Vagina (tissue), 2 donors: ENCODE measurements at regions not wholly inside any gene's neighbourhood (a gene's known extent, or its start where the extent isn't known, plus 50 kb on each side); places are given as distances from the start of the nearest gene placed in this dataset.

ENCODE experiments used
- DNase-seq, 2 donors: peaks; one replicate each; pipeline ENCODE4 v3.0.0-alpha.2; 2017; ENCODE audit errors: extremely low spot score in 2 of 2
- H3K27ac ChIP-seq: fragments of 200-600 bp; sonication (generic); one replicate; pipeline ENCODE4 v1.5.1; 2019
- H3K27me3 ChIP-seq: fragments of 200-600 bp; sonication (generic); one replicate; pipeline ENCODE4 v1.5.1; 2019
- H3K36me3 ChIP-seq, 2 donors: fragments of 200-600 bp; sonication (generic); one replicate each; pipeline ENCODE4 v1.5.1; 2017 to 2019
- H3K4me1 ChIP-seq: fragments of 200-600 bp; sonication (generic); one replicate; pipeline ENCODE4 v1.5.1; 2019
- H3K4me3 ChIP-seq, 2 donors: fragments of 200-600 bp; sonication (generic); 1 replicate in 1 of 2; 2 replicates in 1 of 2; pipeline ENCODE4 v1.5.1; 2016 to 2019
- H3K9me3 ChIP-seq: fragments of 200-600 bp; sonication (generic); one replicate; pipeline ENCODE4 v1.5.1; 2019
- POLR2A ChIP-seq, 2 donors: fragments of 450-650 bp; IDR thresholded peaks; one replicate each; pipeline ENCODE4 v1.6.1; 2017; ENCODE audit warnings: antibody characterized with exemption in 2 of 2, mild to moderate bottlenecking in 2 of 2, moderate library complexity in 2 of 2
- POLR2AphosphoS5 ChIP-seq, 2 donors: sonication (generic); formaldehyde crosslinking; IDR thresholded peaks; one replicate each; pipeline ENCODE4 v1.9.0; 2017; ENCODE audit warnings: antibody characterized with exemption in 2 of 2, mild to moderate bottlenecking in 2 of 2, low read depth in 1 of 2; ENCODE audit not compliant: insufficient read depth in 1 of 2
- intact Hi-C: fragments of 100-400 bp; cut with DNase I; formaldehyde crosslinking; loops from one replicate; pipeline ENCODE4 v1.15.1; 2023
- TF ChIP-seq, protein P1 (sequence below), 3 experiments: fragments of 450-650 bp in 2 of 3; fragments of 200-600 bp in 1 of 3; sonication (generic) in 1 of 3; IDR thresholded peaks; one replicate each; pipeline ENCODE4 v1.5.1; 2017 to 2019; ENCODE audit warnings: antibody characterized with exemption in 3 of 3, mild to moderate bottlenecking in 2 of 3, moderate library complexity in 2 of 3

GRCh38 chr13:106701771-106702341, 133.9 kb upstream of the ARGLU1 start:
- TF ChIP-seq, protein P1, sequence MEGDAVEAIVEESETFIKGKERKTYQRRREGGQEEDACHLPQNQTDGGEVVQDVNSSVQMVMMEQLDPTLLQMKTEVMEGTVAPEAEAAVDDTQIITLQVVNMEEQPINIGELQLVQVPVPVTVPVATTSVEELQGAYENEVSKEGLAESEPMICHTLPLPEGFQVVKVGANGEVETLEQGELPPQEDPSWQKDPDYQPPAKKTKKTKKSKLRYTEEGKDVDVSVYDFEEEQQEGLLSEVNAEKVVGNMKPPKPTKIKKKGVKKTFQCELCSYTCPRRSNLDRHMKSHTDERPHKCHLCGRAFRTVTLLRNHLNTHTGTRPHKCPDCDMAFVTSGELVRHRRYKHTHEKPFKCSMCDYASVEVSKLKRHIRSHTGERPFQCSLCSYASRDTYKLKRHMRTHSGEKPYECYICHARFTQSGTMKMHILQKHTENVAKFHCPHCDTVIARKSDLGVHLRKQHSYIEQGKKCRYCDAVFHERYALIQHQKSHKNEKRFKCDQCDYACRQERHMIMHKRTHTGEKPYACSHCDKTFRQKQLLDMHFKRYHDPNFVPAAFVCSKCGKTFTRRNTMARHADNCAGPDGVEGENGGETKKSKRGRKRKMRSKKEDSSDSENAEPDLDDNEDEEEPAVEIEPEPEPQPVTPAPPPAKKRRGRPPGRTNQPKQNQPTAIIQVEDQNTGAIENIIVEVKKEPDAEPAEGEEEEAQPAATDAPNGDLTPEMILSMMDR (IDR thresholded peaks at IDR 0.05), result no peak
- TF ChIP-seq POLR2AphosphoS5 (IDR thresholded peaks at IDR 0.05; ENCODE audit: insufficient read depth in 1 of 2, low read depth in 1 of 2) (no peak), POLR2A (IDR thresholded peaks at IDR 0.05) (no peak)
- no peak for DNase-seq
- Histone ChIP-seq H3K4me3 (no peak overlapping the region), H3K4me1 (peaks cover 5% of the 10 kb centered on the region), H3K27ac (no peak overlapping the region), H3K27me3 (no peaks in the 10 kb centered on the region), H3K9me3 (no peaks in the 10 kb centered on the region), H3K36me3 (no peaks in the 10 kb centered on the region)
- intact Hi-C loops, result no loop called here

DNA sequence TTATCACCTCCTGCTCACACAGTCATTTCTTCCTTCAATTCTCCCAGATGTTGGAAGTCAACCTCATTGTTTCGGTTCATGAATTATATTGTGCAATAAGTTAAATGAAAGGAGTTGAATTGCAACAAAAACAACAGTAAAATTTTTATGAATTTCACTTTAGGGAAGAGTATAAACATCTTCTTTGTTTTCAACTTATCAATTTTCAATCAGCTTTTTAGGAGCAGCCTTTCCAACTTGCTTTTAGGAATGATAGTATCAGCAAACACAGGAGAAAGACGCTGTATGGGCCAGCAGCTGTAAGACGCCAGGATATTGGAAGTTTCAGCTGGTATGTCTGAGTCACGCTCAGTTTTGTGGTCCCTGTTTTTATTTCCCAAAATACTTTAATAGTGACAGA, 132.5 kb upstream of the ARGLU1 start:
- Histone ChIP-seq H3K4me1 (peaks cover 5% of the 10 kb centered on the region), H3K27me3 (no peaks in the 10 kb centered on the region), H3K9me3 (no peaks in the 10 kb centered on the region), H3K27ac (no peak overlapping the region), H3K36me3 (no peaks in the 10 kb centered on the region), H3K4me3 (no peak overlapping the region)
- intact Hi-C loops, result no loop called here
- no peak for DNase-seq
- TF ChIP-seq POLR2A (IDR thresholded peaks at IDR 0.05) (no peak), POLR2AphosphoS5 (IDR thresholded peaks at IDR 0.05; ENCODE audit: insufficient read depth in 1 of 2, low read depth in 1 of 2) (no peak)
- TF ChIP-seq, protein P1 (IDR thresholded peaks at IDR 0.05), result no peak

GRCh38 chr13:106700007-106700406, 132.1 kb upstream of the ARGLU1 start:
- H3K4me3 ChIP-seq, result no peak overlapping the region
- H3K27me3 ChIP-seq, result no peaks in the 10 kb centered on the region
- DNase-seq, result no peak
- peaks cover 5% of the 10 kb centered on the region for H3K4me1 ChIP-seq
- no peaks in the 10 kb centered on the region for H3K36me3 ChIP-seq
- no peaks in the 10 kb centered on the region for H3K9me3 ChIP-seq
- intact Hi-C loops, result no loop called here
- TF ChIP-seq, protein P1 (IDR thresholded peaks at IDR 0.05), result no peak
- TF ChIP-seq POLR2A (IDR thresholded peaks at IDR 0.05), result no peak
- TF ChIP-seq POLR2AphosphoS5 (IDR thresholded peaks at IDR 0.05; ENCODE audit: insufficient read depth in 1 of 2, low read depth in 1 of 2), result no peak
- H3K27ac ChIP-seq, result no peak overlapping the region

- Histone ChIP-seq H3K9me3 (no peaks in the 10 kb centered on the region), H3K27ac (no peak overlapping the region), H3K36me3 (no peaks in the 10 kb centered on the region), H3K4me3 (no peak overlapping the region), H3K4me1 (peaks cover 5% of the 10 kb centered on the region), H3K27me3 (no peaks in the 10 kb centered on the region)
- no peak for DNase-seq
- intact Hi-C loops, result no loop called here
- TF ChIP-seq POLR2A (IDR thresholded peaks at IDR 0.05) (no peak), POLR2AphosphoS5 (IDR thresholded peaks at IDR 0.05; ENCODE audit: insufficient read depth in 1 of 2, low read depth in 1 of 2) (no peak)
These were observed 131.4 kb upstream of the ARGLU1 start for GRCh38 chr13:106699311-106699710.

GRCh38 chr13:106696719-106697118, 128.8 kb upstream of the ARGLU1 start:
- intact Hi-C loops, result no loop called here
- H3K27ac ChIP-seq, result no peak overlapping the region
- H3K27me3 ChIP-seq, result no peaks in the 10 kb centered on the region
- H3K9me3 ChIP-seq, result no peaks in the 10 kb centered on the region
- no peak for DNase-seq
- H3K4me3 ChIP-seq, result no peak overlapping the region
- TF ChIP-seq, protein P1 (IDR thresholded peaks at IDR 0.05), result no peak
- TF ChIP-seq POLR2AphosphoS5 (IDR thresholded peaks at IDR 0.05; ENCODE audit: insufficient read depth in 1 of 2, low read depth in 1 of 2), result no peak
- no peak for TF ChIP-seq POLR2A (IDR thresholded peaks at IDR 0.05)
- peaks cover 5% of the 10 kb centered on the region for H3K4me1 ChIP-seq
- H3K36me3 ChIP-seq, result no peaks in the 10 kb centered on the region
